Panc1 (cell line): ENCODE measurements at regions not wholly inside any gene's neighbourhood (a gene's known extent, or its start where the extent isn't known, plus 50 kb on each side); places are given as distances from the start of the nearest gene placed in this dataset.

Experiments
- ATAC-seq: fragments of 200-7000 bp; cut with Tn5 transposase; 2 replicates; pipeline ENCODE4 v1.9.1; 2020; ENCODE audit warnings: mild to moderate bottlenecking, moderate library complexity
- BruUV-seq: library from RNA; stranded (reverse); fragments of 400-500 nt; replicated peaks from 2 replicates; lab custom pipeline; 2021; lab: Mats Ljungman, UMichigan
- CTCF ChIA-PET: fragments of 300-600 bp; sonication (Branson Sonifier 250); formaldehyde crosslinking; loops from one replicate; lab custom pipeline; 2022; ENCODE audit warnings: antibody characterized with exemption; lab: Charles Lee
- POLR2A ChIA-PET: fragments of 300-600 bp; sonication (Branson Sonifier 250); formaldehyde crosslinking; loops from one replicate; lab custom pipeline; 2022; ENCODE audit warnings: antibody characterized with exemption; lab: Charles Lee
- DNase-seq: peaks from one replicate; pipeline ENCODE4 v3.0.0-alpha.2; 2010; ENCODE audit warnings: low read depth, low spot score
- H3K27ac ChIP-seq: 2 replicates; pipeline ENCODE4 v1.5.1; 2011; ENCODE audit warnings: mild to moderate bottlenecking, low read length, inconsistent platforms
- H3K27me3 ChIP-seq: fragments of 200-500 bp; sonication (Bioruptor generic); 2 replicates; pipeline ENCODE4 v1.6.0; 2014; ENCODE audit warnings: low read length, inconsistent platforms; ENCODE audit not compliant: control insufficient read depth, insufficient read depth
- H3K36me3 ChIP-seq: fragments of 200-500 bp; sonication (Bioruptor generic); 2 replicates; pipeline ENCODE4 v1.5.1; 2014; ENCODE audit warnings: inconsistent platforms, mild to moderate bottlenecking, low read length, moderate library complexity; ENCODE audit not compliant: control insufficient read depth, insufficient read depth
- H3K4me1 ChIP-seq: 2 replicates; pipeline ENCODE4 v1.5.1; 2011; ENCODE audit warnings: inconsistent platforms, mild to moderate bottlenecking, low read length, moderate library complexity; ENCODE audit not compliant: control insufficient read depth, insufficient read depth
- H3K4me3 ChIP-seq, 2 experiments: 2 replicates each; pipeline ENCODE4 v1.5.1; 2011 to 2012; ENCODE audit warnings: low read depth in 2 of 2, low read length in 2 of 2, mild to moderate bottlenecking in 2 of 2, inconsistent platforms in 1 of 2, moderate library complexity in 1 of 2
- H3K9me3 ChIP-seq: fragments of 200-500 bp; sonication (Bioruptor generic); 2 replicates; pipeline ENCODE4 v1.5.1; 2014; ENCODE audit warnings: low read depth, mild to moderate bottlenecking, inconsistent platforms, low read length, moderate library complexity; ENCODE audit not compliant: control insufficient read depth, insufficient read depth
- CTCF ChIP-seq: fragments of 450-650 bp; IDR thresholded peaks from 2 replicates; pipeline ENCODE4 v1.5.1; 2017; ENCODE audit warnings: mild to moderate bottlenecking
- POLR2AphosphoS5 ChIP-seq: IDR thresholded peaks from 2 replicates; pipeline ENCODE4 v1.6.1; 2012; ENCODE audit warnings: mild to moderate bottlenecking, low read depth, low read length, moderate library complexity
- SIN3A ChIP-seq: IDR thresholded peaks from 2 replicates; pipeline ENCODE4 v1.6.1; 2012; ENCODE audit warnings: low read depth, mild to moderate bottlenecking, low read length, moderate library complexity, borderline replicate concordance; ENCODE audit not compliant: insufficient read depth
- TCF7L2 ChIP-seq: IDR thresholded peaks from 2 replicates; pipeline ENCODE4 v1.6.1; 2011; ENCODE audit warnings: mild to moderate bottlenecking, low read depth, low read length, inconsistent platforms
- in situ Hi-C: cut with HindIII; loops from 2 replicates; pipeline ENCODE4 v1.10.0; 2016; ENCODE audit warnings: low sequenced_read_pairs, low pct_unique_long_range_greater_than_20kb
- intact Hi-C: fragments of 100-400 bp; cut with micrococcal nuclease; formaldehyde crosslinking; loops from one replicate; pipeline ENCODE4 v1.10.0; 2022; ENCODE audit not compliant: unreplicated experiment
- TF ChIP-seq, protein P1 (sequence below), 2 experiments: IDR thresholded peaks; 2 replicates each; pipeline ENCODE4 v1.6.1; 2011 to 2012; ENCODE audit warnings: low read depth in 2 of 2, control low read depth in 1 of 2, low read length in 1 of 2, mild to moderate bottlenecking in 1 of 2, moderate library complexity in 1 of 2; ENCODE audit not compliant: insufficient read depth in 1 of 2

GRCh38 chr16:86638642-86639041, 60.3 kb downstream of the FOXL1 start:
- in situ Hi-C loops: no loop called here
- no peaks in the 10 kb centered on the region for H3K36me3 ChIP-seq
- DNase-seq (no peak), ATAC-seq (no peak)
- H3K27ac ChIP-seq: no peak overlapping the region
- ChIA-PET CTCF (no interaction called here), POLR2A (no interaction called here)
- intact Hi-C loops: no loop called here
- no peaks in the 10 kb centered on the region for H3K9me3 ChIP-seq
- BruUV-seq: no TSS peak
- no peak overlapping the region for H3K4me3 ChIP-seq
- TF ChIP-seq, protein P1, sequence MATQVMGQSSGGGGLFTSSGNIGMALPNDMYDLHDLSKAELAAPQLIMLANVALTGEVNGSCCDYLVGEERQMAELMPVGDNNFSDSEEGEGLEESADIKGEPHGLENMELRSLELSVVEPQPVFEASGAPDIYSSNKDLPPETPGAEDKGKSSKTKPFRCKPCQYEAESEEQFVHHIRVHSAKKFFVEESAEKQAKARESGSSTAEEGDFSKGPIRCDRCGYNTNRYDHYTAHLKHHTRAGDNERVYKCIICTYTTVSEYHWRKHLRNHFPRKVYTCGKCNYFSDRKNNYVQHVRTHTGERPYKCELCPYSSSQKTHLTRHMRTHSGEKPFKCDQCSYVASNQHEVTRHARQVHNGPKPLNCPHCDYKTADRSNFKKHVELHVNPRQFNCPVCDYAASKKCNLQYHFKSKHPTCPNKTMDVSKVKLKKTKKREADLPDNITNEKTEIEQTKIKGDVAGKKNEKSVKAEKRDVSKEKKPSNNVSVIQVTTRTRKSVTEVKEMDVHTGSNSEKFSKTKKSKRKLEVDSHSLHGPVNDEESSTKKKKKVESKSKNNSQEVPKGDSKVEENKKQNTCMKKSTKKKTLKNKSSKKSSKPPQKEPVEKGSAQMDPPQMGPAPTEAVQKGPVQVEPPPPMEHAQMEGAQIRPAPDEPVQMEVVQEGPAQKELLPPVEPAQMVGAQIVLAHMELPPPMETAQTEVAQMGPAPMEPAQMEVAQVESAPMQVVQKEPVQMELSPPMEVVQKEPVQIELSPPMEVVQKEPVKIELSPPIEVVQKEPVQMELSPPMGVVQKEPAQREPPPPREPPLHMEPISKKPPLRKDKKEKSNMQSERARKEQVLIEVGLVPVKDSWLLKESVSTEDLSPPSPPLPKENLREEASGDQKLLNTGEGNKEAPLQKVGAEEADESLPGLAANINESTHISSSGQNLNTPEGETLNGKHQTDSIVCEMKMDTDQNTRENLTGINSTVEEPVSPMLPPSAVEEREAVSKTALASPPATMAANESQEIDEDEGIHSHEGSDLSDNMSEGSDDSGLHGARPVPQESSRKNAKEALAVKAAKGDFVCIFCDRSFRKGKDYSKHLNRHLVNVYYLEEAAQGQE (IDR thresholded peaks at IDR 0.05; ENCODE audit: insufficient read depth in 1 of 2, low read depth in 2 of 2, low read length in 1 of 2): no peak
- TF ChIP-seq TCF7L2: no peak
- no peak for TF ChIP-seq POLR2AphosphoS5
- no peak for TF ChIP-seq SIN3A
- no peak for TF ChIP-seq CTCF
- H3K27me3 ChIP-seq: no peaks in the 10 kb centered on the region
- H3K4me1 ChIP-seq: no peaks in the 10 kb centered on the region

DNA sequence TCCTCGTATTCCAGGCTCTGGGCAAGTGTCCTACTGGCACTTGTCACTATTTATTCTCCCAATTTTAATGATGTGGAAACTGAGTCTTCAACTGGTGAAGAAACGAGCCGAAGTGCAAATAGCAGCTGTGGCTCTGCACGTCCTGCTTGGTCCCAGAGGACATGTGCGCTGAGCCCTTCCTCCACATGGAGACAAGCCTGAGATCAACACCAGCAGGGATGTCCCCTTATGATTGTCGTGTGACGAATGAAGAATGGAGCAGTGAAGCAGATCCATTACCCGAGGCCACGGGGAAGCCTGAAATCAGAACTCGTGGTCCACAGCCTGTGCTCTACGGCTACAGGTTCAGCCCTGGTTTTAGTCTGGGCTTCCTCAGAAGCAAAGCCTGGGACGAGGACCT, 61.0 kb downstream of the FOXL1 start:
- ATAC-seq (no peak), DNase-seq (no peak)
- no peak overlapping the region for H3K4me3 ChIP-seq
- no peaks in the 10 kb centered on the region for H3K4me1 ChIP-seq
- POLR2A ChIA-PET: no interaction called here
- no peaks in the 10 kb centered on the region for H3K36me3 ChIP-seq
- CTCF ChIA-PET: no interaction called here
- TF ChIP-seq, protein P1 (IDR thresholded peaks at IDR 0.05; ENCODE audit: insufficient read depth in 1 of 2, low read depth in 2 of 2, low read length in 1 of 2): no peak
- TF ChIP-seq POLR2AphosphoS5: no peak
- no peak for TF ChIP-seq TCF7L2
- TF ChIP-seq SIN3A: no peak
- no peak for TF ChIP-seq CTCF
- no peaks in the 10 kb centered on the region for H3K9me3 ChIP-seq
- intact Hi-C loops (no loop called here), in situ Hi-C loops (no loop called here)
- no peaks in the 10 kb centered on the region for H3K27me3 ChIP-seq
- no TSS peak for BruUV-seq
- no peak overlapping the region for H3K27ac ChIP-seq
